Keratinocyte (primary cell): ENCODE measurements at regions not wholly inside any gene's neighbourhood (a gene's known extent, or its start where the extent isn't known, plus 50 kb on each side); places are given as distances from the start of the nearest gene placed in this dataset.

Source experiments
- DNase-seq: peaks from one replicate; pipeline ENCODE4 v3.0.0-alpha.2; 2011; ENCODE audit warnings: low read depth, missing footprints, low spot score
- FAIRE-seq: peaks from 2 replicates; lab custom pipeline; 2011; peaks lifted over from hg19 to GRCh38; lab: Jason Lieb, UNC
- H2AFZ ChIP-seq: 2 replicates; pipeline ENCODE4 v1.6.0; 2012; ENCODE audit warnings: low read length, control low read depth, inconsistent platforms; ENCODE audit not compliant: control insufficient read depth
- H3K27ac ChIP-seq: 2 replicates; pipeline ENCODE4 v1.5.1; 2011; ENCODE audit warnings: low read length; ENCODE audit not compliant: control insufficient read depth, insufficient read depth
- H3K27me3 ChIP-seq: 3 replicates; pipeline ENCODE4 v1.6.0; 2011; ENCODE audit warnings: low read length; ENCODE audit not compliant: control insufficient read depth, insufficient read depth; ENCODE audit errors: extremely low read depth
- H3K36me3 ChIP-seq, 2 experiments: 2 replicates in 1 of 2; 3 replicates in 1 of 2; pipeline ENCODE4 v1.5.1; 2011; ENCODE audit warnings: low read length in 2 of 2, mild to moderate bottlenecking in 1 of 2; ENCODE audit not compliant: control insufficient read depth in 2 of 2, insufficient read depth in 2 of 2; ENCODE audit errors: extremely low read depth in 1 of 2
- H3K4me1 ChIP-seq: 3 replicates; pipeline ENCODE4 v1.5.1; 2011; ENCODE audit warnings: low read length; ENCODE audit not compliant: control insufficient read depth, insufficient read depth; ENCODE audit errors: extremely low read depth
- H3K4me2 ChIP-seq: 3 replicates; pipeline ENCODE4 v1.6.0; 2011; ENCODE audit warnings: low read depth, low read length; ENCODE audit not compliant: control insufficient read depth, insufficient read depth; ENCODE audit errors: extremely low read depth
- H3K4me3 ChIP-seq, 3 experiments: fragments of 200-600 bp in 1 of 3; sonication (generic) in 1 of 3; 2 replicates in 2 of 3; 3 replicates in 1 of 3; pipeline ENCODE4 v1.5.1; 2011 to 2016; ENCODE audit warnings: low read length in 3 of 3, mild to moderate bottlenecking in 3 of 3, control low read depth in 2 of 3, inconsistent platforms in 1 of 3, low read depth in 1 of 3, mixed read lengths in 1 of 3, mixed run types in 1 of 3, moderate library complexity in 1 of 3; ENCODE audit not compliant: control insufficient read depth in 2 of 3, insufficient read depth in 2 of 3; ENCODE audit errors: extremely low read depth in 1 of 3
- H3K79me2 ChIP-seq: 2 replicates; pipeline ENCODE4 v1.6.0; 2012; ENCODE audit warnings: low read length; ENCODE audit not compliant: control insufficient read depth, insufficient read depth
- H3K9ac ChIP-seq: 3 replicates; pipeline ENCODE4 v1.6.0; 2011; ENCODE audit warnings: low read length; ENCODE audit not compliant: control insufficient read depth, insufficient read depth; ENCODE audit errors: extremely low read depth
- H3K9me1 ChIP-seq: 3 replicates; pipeline ENCODE4 v1.6.0; 2011; ENCODE audit warnings: low read length; ENCODE audit not compliant: control insufficient read depth, insufficient read depth; ENCODE audit errors: extremely low read depth
- H3K9me3 ChIP-seq: 2 replicates; pipeline ENCODE4 v1.5.1; 2012; ENCODE audit warnings: low read depth, low read length; ENCODE audit not compliant: control insufficient read depth
- H4K20me1 ChIP-seq: 3 replicates; pipeline ENCODE4 v1.6.0; 2011; ENCODE audit warnings: low read length; ENCODE audit not compliant: control insufficient read depth, insufficient read depth; ENCODE audit errors: extremely low read depth
- CTCF ChIP-seq, 3 experiments: IDR thresholded peaks in 1 of 3; conservative IDR thresholded peaks in 1 of 3; optimal IDR thresholded peaks in 1 of 3; 2 replicates in 2 of 3; 3 replicates in 1 of 3; pipeline versions ENCODE3 to v1.5.1; 2011; ENCODE audit warnings: low read length in 3 of 3, mild to moderate bottlenecking in 3 of 3, moderate library complexity in 2 of 3, control low read depth in 1 of 3, inconsistent platforms in 1 of 3; ENCODE audit not compliant: insufficient read depth in 2 of 3; ENCODE audit errors: extremely low read depth in 1 of 3
- EZH2 ChIP-seq: IDR thresholded peaks from one replicate; pipeline ENCODE4 v1.6.1; 2012; ENCODE audit warnings: inconsistent platforms, mild to moderate bottlenecking, low read length, moderate library complexity
- dilution Hi-C: fragments of 300-500 bp; cut with MboI; formaldehyde crosslinking; loops from one replicate; pipeline ENCODE4 v1.7.0; 2020; ENCODE audit warnings: low sequenced_read_pairs; ENCODE audit not compliant: extremely low pct_ligation_motif_present

DNA sequence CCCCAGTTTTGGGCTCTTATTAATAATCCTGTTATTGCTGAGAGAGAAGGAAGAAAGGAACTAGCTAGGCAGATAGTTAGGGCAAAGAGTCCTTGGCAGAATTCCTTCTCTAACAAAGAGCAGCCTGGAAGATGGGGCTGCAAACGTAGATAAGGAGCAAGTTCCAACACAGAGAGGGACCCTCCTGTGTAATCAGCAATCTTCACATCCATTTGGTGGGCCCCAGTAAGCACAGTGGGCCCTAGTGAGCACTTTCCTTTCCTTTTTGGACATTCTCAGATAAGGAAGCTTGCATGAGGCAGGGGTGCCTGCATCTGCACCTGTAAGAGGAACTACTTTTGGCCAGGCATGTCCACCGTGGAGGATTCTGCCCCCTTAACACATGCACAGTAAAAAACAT, 119.6 kb upstream of the SGO1 start:
- Histone ChIP-seq H3K4me1 (no peaks in the 10 kb centered on the region), H2AFZ (no peak overlapping the region), H3K9me1 (no peaks in the 10 kb centered on the region), H3K9me3 (no peaks in the 10 kb centered on the region), H3K79me2 (no peaks in the 10 kb centered on the region), H3K9ac (no peak overlapping the region), H3K27ac (no peak overlapping the region), H3K4me2 (no peak overlapping the region), H4K20me1 (no peaks in the 10 kb centered on the region), H3K27me3 (no peaks in the 10 kb centered on the region), H3K36me3 (no peaks in the 10 kb centered on the region), H3K4me3 (no peak overlapping the region)
- no peak for TF ChIP-seq EZH2
- TF ChIP-seq CTCF (optimal IDR thresholded peaks at IDR 0.05 in 1 of 3, IDR thresholded peaks at IDR 0.05 in 1 of 3, conservative IDR thresholded peaks at IDR 0.05 in 1 of 3; ENCODE audit: extremely low read depth in 1 of 3, insufficient read depth in 2 of 3, low read length in 3 of 3) = no peak
- DNase-seq (no peak), FAIRE-seq (no peak)
- dilution Hi-C loops = no loop called here

- FAIRE-seq = no peak
- H3K4me2 ChIP-seq = no peak overlapping the region
- no peaks in the 10 kb centered on the region for H3K79me2 ChIP-seq
- H3K4me3 ChIP-seq = no peak overlapping the region
- H2AFZ ChIP-seq = no peak overlapping the region
- no peak overlapping the region for H3K9ac ChIP-seq
- TF ChIP-seq CTCF (optimal IDR thresholded peaks at IDR 0.05 in 1 of 3, IDR thresholded peaks at IDR 0.05 in 1 of 3, conservative IDR thresholded peaks at IDR 0.05 in 1 of 3; ENCODE audit: extremely low read depth in 1 of 3, insufficient read depth in 2 of 3, low read length in 3 of 3) (no peak), EZH2 (no peak)
- no peaks in the 10 kb centered on the region for H3K4me1 ChIP-seq
- no peaks in the 10 kb centered on the region for H3K27me3 ChIP-seq
- H3K9me3 ChIP-seq = no peaks in the 10 kb centered on the region
- no peaks in the 10 kb centered on the region for H3K9me1 ChIP-seq
- H4K20me1 ChIP-seq = no peaks in the 10 kb centered on the region
- DNase-seq = no peak
- H3K36me3 ChIP-seq = no peaks in the 10 kb centered on the region
- dilution Hi-C loops = no loop called here
- H3K27ac ChIP-seq = no peak overlapping the region
Observed at GRCh38 chr3:20302766-20303165, 116.8 kb upstream of the SGO1 start.
